IgD-negative memory B cell (primary cell): ENCODE measurements at regions not wholly inside any gene's neighbourhood (a gene's known extent, or its start where the extent isn't known, plus 50 kb on each side); places are given as distances from the start of the nearest gene placed in this dataset.

ENCODE experiments used
- H3K27ac Mint-ChIP-seq, 3 donors: one replicate each; pipeline ENCODE4 v1.8.0; 2020 to 2022; ENCODE audit warnings: mild to moderate bottlenecking in 3 of 3, mixed read lengths in 3 of 3, moderate library complexity in 1 of 3
- H3K27me3 Mint-ChIP-seq: one replicate; pipeline ENCODE4 v1.8.0; 2021; ENCODE audit warnings: mixed read lengths
- H3K36me3 Mint-ChIP-seq: one replicate; pipeline ENCODE4 v1.8.0; 2020; ENCODE audit warnings: mild to moderate bottlenecking, mixed read lengths
- H3K4me1 Mint-ChIP-seq, 3 donors: one replicate each; pipeline ENCODE4 v1.8.0; 2020 to 2022; ENCODE audit warnings: mixed read lengths in 3 of 3, mild to moderate bottlenecking in 1 of 3
- H3K4me3 Mint-ChIP-seq, 4 donors: one replicate each; pipeline ENCODE4 v1.8.0; 2020 to 2022; ENCODE audit warnings: mild to moderate bottlenecking in 4 of 4, mixed read lengths in 4 of 4, moderate library complexity in 3 of 4
- H3K9me3 Mint-ChIP-seq, 3 donors: one replicate each; pipeline ENCODE4 v1.8.0; 2020 to 2021; ENCODE audit warnings: mixed read lengths in 3 of 3, mild to moderate bottlenecking in 1 of 3

DNA sequence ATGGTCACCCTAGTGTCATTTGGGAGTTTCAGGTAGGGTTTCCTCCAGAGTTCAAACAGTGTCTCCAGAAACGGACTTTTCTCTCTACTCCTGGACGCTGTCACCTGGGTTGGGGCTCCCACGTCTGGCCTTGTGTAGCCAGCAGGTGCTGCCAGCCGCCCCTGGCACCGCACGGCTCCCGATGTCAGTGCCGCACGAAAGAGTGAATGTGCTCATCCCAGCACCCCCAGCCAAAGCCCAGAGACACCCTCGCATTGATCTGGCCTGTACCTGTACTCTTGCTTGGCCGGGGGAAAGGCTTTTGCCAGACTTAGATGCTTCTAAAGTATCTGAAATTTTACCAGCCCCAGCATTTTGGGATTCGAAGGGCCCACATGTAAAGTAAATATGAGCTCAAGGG lies 351.9 kb downstream of the C16orf95 start:
- H3K4me3 Mint-ChIP-seq, result no peak overlapping the region
- H3K27ac Mint-ChIP-seq, result no peak overlapping the region
- no peaks in the 10 kb centered on the region for H3K36me3 Mint-ChIP-seq
- no peaks in the 10 kb centered on the region for H3K4me1 Mint-ChIP-seq
- H3K27me3 Mint-ChIP-seq, result peaks cover 4% of the 10 kb centered on the region
- peaks cover 0 to 4% (median 2%) of the 10 kb centered on the region in 3 donors for H3K9me3 Mint-ChIP-seq

DNA sequence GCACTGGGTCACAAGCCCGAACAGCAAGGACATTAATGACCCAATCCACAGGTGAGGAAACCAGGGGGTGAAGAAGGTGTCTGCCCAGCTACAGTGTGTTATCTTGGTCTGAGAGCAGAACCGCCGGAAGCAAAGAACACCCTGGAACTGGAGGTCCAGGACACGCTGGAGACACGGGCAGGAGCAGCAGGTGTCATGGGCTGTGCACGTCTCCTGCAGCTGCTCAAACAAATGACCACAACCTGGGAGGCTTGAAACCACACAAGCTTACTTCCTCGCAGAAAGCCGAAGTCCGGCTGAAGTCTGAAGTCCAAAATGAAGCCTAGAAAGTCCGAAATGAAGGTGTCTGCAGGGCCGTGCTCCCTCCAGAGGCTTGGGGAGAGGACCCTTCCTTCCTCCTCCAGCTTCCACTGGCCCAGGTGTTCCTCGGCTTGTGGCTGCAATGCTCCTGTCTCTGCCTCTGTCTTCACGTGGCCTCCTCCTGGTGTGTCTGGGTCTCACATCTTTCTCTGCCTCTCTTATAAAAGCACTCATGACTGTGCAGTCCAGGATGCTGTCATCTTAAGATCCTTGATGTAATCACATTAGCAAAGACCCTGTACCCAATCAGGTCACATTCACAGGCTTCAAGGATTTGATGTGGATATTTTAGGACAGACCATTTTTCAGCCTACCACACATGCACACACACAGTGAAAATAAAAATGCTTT lies 351.2 kb downstream of the C16orf95 start:
- Mint-ChIP-seq H3K27ac (no peak overlapping the region), H3K4me1 (no peaks in the 10 kb centered on the region), H3K36me3 (no peaks in the 10 kb centered on the region)

GRCh38 chr16:86966777-86967176 lies 350.4 kb downstream of the C16orf95 start:
- no peaks in the 10 kb centered on the region for H3K36me3 Mint-ChIP-seq
- H3K9me3 Mint-ChIP-seq, result peaks cover 0 to 4% (median 2%) of the 10 kb centered on the region in 3 donors
- no peak overlapping the region for H3K4me3 Mint-ChIP-seq
- H3K4me1 Mint-ChIP-seq, result no peaks in the 10 kb centered on the region
- H3K27me3 Mint-ChIP-seq, result peaks cover 6% of the 10 kb centered on the region
- H3K27ac Mint-ChIP-seq, result no peak overlapping the region

More for the DNA sequence above, 351.2 kb downstream of the C16orf95 start:
- peaks cover 4% of the 10 kb centered on the region for H3K27me3 Mint-ChIP-seq
- peaks cover 0 to 4% (median 2%) of the 10 kb centered on the region in 3 donors for H3K9me3 Mint-ChIP-seq
- no peak overlapping the region for H3K4me3 Mint-ChIP-seq

GRCh38 chr16:86968866-86969265 lies 348.3 kb downstream of the C16orf95 start:
- Mint-ChIP-seq H3K4me1 (no peaks in the 10 kb centered on the region), H3K4me3 (no peak overlapping the region), H3K9me3 (peaks cover 0 to 4% (median 2%) of the 10 kb centered on the region in 3 donors), H3K36me3 (no peaks in the 10 kb centered on the region), H3K27ac (no peak overlapping the region), H3K27me3 (peaks cover 4% of the 10 kb centered on the region)

GRCh38 chr16:86969716-86970115 lies 347.5 kb downstream of the C16orf95 start:
- no peak overlapping the region for H3K27ac Mint-ChIP-seq
- no peaks in the 10 kb centered on the region for H3K36me3 Mint-ChIP-seq
- peaks cover 0 to 6% (median 2%) of the 10 kb centered on the region in 3 donors for H3K9me3 Mint-ChIP-seq
- no peak overlapping the region for H3K4me3 Mint-ChIP-seq
- peaks cover 4% of the 10 kb centered on the region for H3K27me3 Mint-ChIP-seq
- no peaks in the 10 kb centered on the region for H3K4me1 Mint-ChIP-seq

- Mint-ChIP-seq H3K27ac (no peak overlapping the region), H3K27me3 (peaks cover 4% of the 10 kb centered on the region), H3K36me3 (no peaks in the 10 kb centered on the region), H3K9me3 (peaks cover 0 to 6% (median 2%) of the 10 kb centered on the region in 3 donors), H3K4me3 (no peak overlapping the region), H3K4me1 (no peaks in the 10 kb centered on the region)
Observed at GRCh38 chr16:86970279-86970678, 346.9 kb downstream of the C16orf95 start.

DNA sequence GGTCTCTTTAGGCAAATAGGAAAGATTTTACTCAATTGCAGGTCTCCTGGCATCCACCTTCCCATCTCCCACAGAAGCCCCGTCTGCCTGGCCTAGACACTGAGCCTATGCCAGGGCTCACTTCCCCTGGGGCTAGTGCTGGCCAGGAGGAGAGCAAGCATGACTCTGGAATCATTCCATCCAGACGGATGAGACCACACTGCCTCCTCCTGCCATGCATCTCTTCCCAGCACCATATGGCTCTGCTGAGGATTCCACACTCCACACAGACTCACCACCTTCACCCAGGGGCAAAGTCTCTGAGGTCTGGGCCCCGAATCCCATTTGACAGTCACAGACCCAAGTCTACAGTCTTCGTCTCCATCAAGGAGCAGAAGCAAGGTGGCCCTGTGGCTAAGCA lies 346.5 kb downstream of the C16orf95 start:
- Mint-ChIP-seq H3K9me3 (peaks cover 0 to 6% (median 2%) of the 10 kb centered on the region in 3 donors), H3K4me3 (no peak overlapping the region)

DNA sequence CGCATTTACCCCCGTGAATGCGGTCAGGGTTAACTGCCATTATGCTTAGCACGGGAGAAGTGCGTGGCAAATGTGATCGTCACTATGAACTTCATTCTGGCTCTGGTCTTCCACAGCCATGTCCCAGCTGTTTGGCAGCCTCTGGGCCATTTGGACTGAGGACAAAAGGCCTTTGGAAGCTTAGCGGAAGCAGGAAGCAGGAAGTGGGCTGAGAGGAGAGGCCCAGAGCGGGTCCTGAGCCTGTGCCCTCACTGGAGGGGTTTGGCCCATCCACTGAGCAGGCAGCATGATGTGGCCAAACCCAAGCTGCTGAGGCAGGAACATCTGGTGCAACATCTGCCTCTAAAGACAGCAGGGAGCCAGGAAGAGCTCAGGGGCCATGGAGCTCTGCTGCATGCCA lies 345.9 kb downstream of the C16orf95 start:
- no peak overlapping the region for H3K27ac Mint-ChIP-seq
- H3K4me3 Mint-ChIP-seq, result no peak overlapping the region
- peaks cover 0 to 6% (median 2%) of the 10 kb centered on the region in 3 donors for H3K9me3 Mint-ChIP-seq
- H3K27me3 Mint-ChIP-seq, result peaks cover 4% of the 10 kb centered on the region
- no peaks in the 10 kb centered on the region for H3K4me1 Mint-ChIP-seq
- H3K36me3 Mint-ChIP-seq, result no peaks in the 10 kb centered on the region

More for the DNA sequence above, 346.5 kb downstream of the C16orf95 start:
- Mint-ChIP-seq H3K27ac (no peak overlapping the region), H3K4me1 (no peaks in the 10 kb centered on the region), H3K27me3 (peaks cover 4% of the 10 kb centered on the region), H3K36me3 (no peaks in the 10 kb centered on the region)

DNA sequence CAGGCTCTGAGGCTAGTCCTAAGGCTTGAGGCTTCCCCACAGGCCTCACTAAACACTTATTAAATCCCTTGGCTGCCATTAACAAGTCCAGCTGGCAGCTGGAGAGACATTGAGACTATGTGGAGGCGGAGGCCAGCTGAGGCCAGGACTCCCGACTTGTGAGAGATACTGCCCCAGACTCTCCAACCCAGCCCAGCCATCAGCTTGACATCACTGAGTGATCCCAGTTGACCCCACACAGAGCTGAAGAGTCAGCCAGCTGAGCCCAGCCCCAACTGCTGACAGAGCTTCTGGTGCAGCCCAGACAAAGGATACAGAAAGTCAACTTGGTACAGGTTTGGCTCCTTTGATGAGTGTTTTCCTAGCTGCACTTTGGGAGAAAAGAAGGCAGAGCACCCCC lies 343.1 kb downstream of the C16orf95 start:
- H3K36me3 Mint-ChIP-seq, result peaks cover 3% of the 10 kb centered on the region
- H3K4me3 Mint-ChIP-seq, result no peak overlapping the region
- H3K4me1 Mint-ChIP-seq, result no peaks in the 10 kb centered on the region
- H3K27me3 Mint-ChIP-seq, result peaks cover 3% of the 10 kb centered on the region
- H3K27ac Mint-ChIP-seq, result no peak overlapping the region
- H3K9me3 Mint-ChIP-seq, result peaks cover 0 to 6% (median 2%) of the 10 kb centered on the region in 3 donors

DNA sequence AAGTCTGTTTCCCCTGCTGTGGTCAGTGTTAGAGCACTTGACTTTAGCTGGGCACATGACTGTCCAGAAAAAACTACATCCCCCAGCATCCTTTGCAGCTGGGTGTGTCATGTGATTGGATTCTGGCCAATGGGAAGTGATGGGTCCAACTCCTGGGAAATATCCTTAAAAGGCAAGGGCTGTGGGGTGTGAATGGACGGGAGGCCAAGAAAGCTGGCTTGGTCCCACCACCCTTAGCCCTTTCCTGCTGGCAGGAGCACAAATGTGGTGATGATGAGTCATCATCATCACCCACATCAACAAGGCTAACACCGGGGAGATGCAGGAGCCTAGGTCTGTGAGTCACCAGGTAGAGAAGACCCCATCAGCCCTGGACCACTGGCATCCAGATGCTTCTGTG lies 341.7 kb downstream of the C16orf95 start:
- Mint-ChIP-seq H3K27me3 (peaks cover 3% of the 10 kb centered on the region), H3K4me3 (no peak overlapping the region), H3K4me1 (no peaks in the 10 kb centered on the region), H3K9me3 (peaks cover 0 to 2% (median 0%) of the 10 kb centered on the region in 3 donors), H3K27ac (no peak overlapping the region), H3K36me3 (peaks cover 3% of the 10 kb centered on the region)

DNA sequence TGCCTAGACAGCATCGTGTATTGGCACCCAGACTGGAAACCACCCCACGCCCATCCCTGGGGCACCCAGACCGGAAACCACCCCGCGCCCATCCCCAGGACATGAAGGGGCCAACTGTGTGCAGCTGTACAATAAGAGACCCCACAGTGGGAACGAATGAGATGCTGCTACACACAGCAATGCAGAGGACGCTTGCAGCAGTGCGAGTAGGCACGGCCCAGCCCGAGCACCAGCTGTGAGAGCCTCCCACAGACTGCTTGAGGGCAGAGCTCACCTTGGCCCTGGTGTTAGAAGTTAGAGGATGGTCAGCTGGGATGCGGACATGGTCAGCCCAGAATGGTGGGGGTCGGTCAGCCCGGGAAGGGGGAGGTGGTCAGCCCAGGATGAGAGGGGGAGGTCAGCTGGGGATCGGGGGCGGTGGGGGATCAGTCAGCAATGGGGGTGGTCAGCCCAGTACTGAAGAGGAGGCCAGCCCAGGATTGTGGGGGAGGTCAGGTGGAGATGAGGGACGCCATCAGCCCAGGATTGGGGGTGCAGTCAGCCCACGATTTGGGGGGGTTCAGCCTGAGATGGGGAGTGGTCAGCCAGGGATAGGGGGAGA lies 340.0 kb downstream of the C16orf95 start:
- H3K27ac Mint-ChIP-seq, result no peak overlapping the region
- peaks cover 0 to 2% (median 0%) of the 10 kb centered on the region in 3 donors for H3K9me3 Mint-ChIP-seq
- H3K36me3 Mint-ChIP-seq, result peaks cover 3% of the 10 kb centered on the region
- peaks cover 2% of the 10 kb centered on the region for H3K27me3 Mint-ChIP-seq
- H3K4me3 Mint-ChIP-seq, result no peak overlapping the region
- H3K4me1 Mint-ChIP-seq, result no peaks in the 10 kb centered on the region

- peaks cover 3% of the 10 kb centered on the region for H3K36me3 Mint-ChIP-seq
- peaks cover 0 to 2% (median 0%) of the 10 kb centered on the region in 3 donors for H3K9me3 Mint-ChIP-seq
- peaks cover 2% of the 10 kb centered on the region for H3K27me3 Mint-ChIP-seq
- no peak overlapping the region for H3K27ac Mint-ChIP-seq
- H3K4me1 Mint-ChIP-seq, result no peaks in the 10 kb centered on the region
- H3K4me3 Mint-ChIP-seq, result no peak overlapping the region
Observed at GRCh38 chr16:86978445-86979030, 338.7 kb downstream of the C16orf95 start.

DNA sequence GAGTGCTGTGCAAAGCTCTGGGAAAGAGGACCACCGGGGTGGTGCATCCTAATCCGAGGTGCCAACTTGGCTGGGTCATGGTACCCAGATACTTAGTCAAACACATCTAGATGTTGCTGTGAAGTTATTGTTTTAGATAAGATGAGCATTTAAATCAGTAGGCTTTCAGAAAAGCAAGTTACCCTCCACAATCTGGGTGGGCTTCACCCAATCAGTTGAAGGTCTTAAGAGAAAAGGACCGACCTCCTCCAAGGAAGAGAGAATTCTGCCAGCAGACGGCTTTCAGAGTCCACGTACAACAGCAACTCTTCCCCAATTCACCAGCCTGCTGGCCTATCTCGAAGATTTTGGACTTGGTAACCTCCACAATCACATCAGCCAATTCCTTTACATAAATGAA lies 338.1 kb downstream of the C16orf95 start:
- Mint-ChIP-seq H3K27ac (no peak overlapping the region), H3K4me1 (no peaks in the 10 kb centered on the region)

GRCh38 chr16:86979984-86980553 lies 337.1 kb downstream of the C16orf95 start:
- Mint-ChIP-seq H3K27ac (no peak overlapping the region), H3K4me1 (no peaks in the 10 kb centered on the region), H3K4me3 (no peak overlapping the region), H3K27me3 (peaks cover 2% of the 10 kb centered on the region), H3K36me3 (peaks cover 3% of the 10 kb centered on the region), H3K9me3 (no peaks in the 10 kb centered on the region)

More for the DNA sequence above, 338.1 kb downstream of the C16orf95 start:
- no peaks in the 10 kb centered on the region for H3K9me3 Mint-ChIP-seq
- H3K27me3 Mint-ChIP-seq, result peaks cover 2% of the 10 kb centered on the region
- H3K36me3 Mint-ChIP-seq, result peaks cover 3% of the 10 kb centered on the region
- H3K4me3 Mint-ChIP-seq, result no peak overlapping the region

DNA sequence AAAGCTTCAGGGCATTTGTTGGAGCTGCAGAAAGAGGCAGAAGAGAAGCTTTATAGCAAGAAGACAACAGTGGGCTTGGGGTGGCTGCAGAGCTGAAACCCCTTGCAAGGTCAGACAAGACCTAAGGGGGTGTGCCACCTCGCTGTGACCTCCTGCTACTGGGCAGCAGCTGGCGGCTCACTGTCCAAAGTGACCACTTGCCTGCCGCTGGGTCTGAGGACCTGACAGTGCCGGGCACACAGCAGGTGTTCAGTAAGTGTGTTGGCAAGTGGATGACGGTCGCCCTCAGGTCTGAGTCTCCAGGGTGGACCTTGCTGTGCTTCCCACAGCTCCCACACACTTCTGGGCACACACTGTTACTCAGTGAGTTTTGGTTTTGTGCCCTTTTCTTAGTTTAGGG lies 336.5 kb downstream of the C16orf95 start:
- H3K36me3 Mint-ChIP-seq, result peaks cover 3% of the 10 kb centered on the region
- H3K4me3 Mint-ChIP-seq, result no peak overlapping the region
- no peak overlapping the region for H3K27ac Mint-ChIP-seq

More for the DNA sequence above, 336.5 kb downstream of the C16orf95 start:
- Mint-ChIP-seq H3K4me1 (no peaks in the 10 kb centered on the region), H3K9me3 (no peaks in the 10 kb centered on the region), H3K27me3 (peaks cover 2% of the 10 kb centered on the region)
